CD8-positive, alpha-beta memory T cell (primary cell): ENCODE measurements at regions not wholly inside any gene's neighbourhood (a gene's known extent, or its start where the extent isn't known, plus 50 kb on each side); places are given as distances from the start of the nearest gene placed in this dataset.

ENCODE experiments used
- CTCF ChIA-PET: fragments of 350-600 bp; sonication (Branson Sonifier 250); formaldehyde crosslinking; loops from one replicate; lab custom pipeline; 2021; ENCODE audit warnings: antibody characterized with exemption; lab: Charles Lee
- POLR2A ChIA-PET: fragments of 350-600 bp; sonication (Branson Sonifier 250); formaldehyde crosslinking; loops from one replicate; lab custom pipeline; 2021; ENCODE audit warnings: antibody characterized with exemption; lab: Charles Lee
- DNase-seq, 5 donors: peaks; one replicate each; pipeline versions ENCODE4 v3.0.0 to v3.0.0-alpha.2; 2020 to 2022; ENCODE audit warnings: mixed read lengths in 1 of 5
- H3K27ac ChIP-seq: one replicate; pipeline ENCODE4 v1.7.0; 2013; ENCODE audit warnings: low read depth, mild to moderate bottlenecking, low read length, moderate library complexity
- H3K27me3 ChIP-seq: 2 replicates; pipeline ENCODE4 v1.7.0; 2013; ENCODE audit warnings: low read length, mild to moderate bottlenecking; ENCODE audit not compliant: insufficient read depth, poor library complexity, severe bottlenecking
- H3K36me3 ChIP-seq: 2 replicates; pipeline ENCODE4 v1.7.0; 2013; ENCODE audit warnings: mild to moderate bottlenecking, low read length, moderate library complexity; ENCODE audit not compliant: insufficient read depth
- H3K4me1 ChIP-seq: 2 replicates; pipeline ENCODE4 v1.7.0; 2013; ENCODE audit warnings: mild to moderate bottlenecking, low read length, moderate library complexity; ENCODE audit not compliant: insufficient read depth
- H3K4me3 ChIP-seq: 2 replicates; pipeline ENCODE4 v1.7.0; 2013; ENCODE audit warnings: mild to moderate bottlenecking, low read length
- H3K9me3 ChIP-seq: 2 replicates; pipeline ENCODE4 v1.7.0; 2013; ENCODE audit warnings: mild to moderate bottlenecking, low read length
- H3K27ac Mint-ChIP-seq, 8 donors: one replicate each; pipeline ENCODE4 v1.8.0; 2020 to 2021; ENCODE audit warnings: mixed read lengths in 8 of 8, mild to moderate bottlenecking in 6 of 8, inconsistent platforms in 3 of 8, moderate library complexity in 3 of 8
- H3K27me3 Mint-ChIP-seq, 2 donors: one replicate each; pipeline ENCODE4 v1.8.0; 2020 to 2021; ENCODE audit warnings: mixed read lengths in 2 of 2, mild to moderate bottlenecking in 1 of 2, moderate library complexity in 1 of 2
- H3K36me3 Mint-ChIP-seq, 3 donors: one replicate each; pipeline ENCODE4 v1.8.0; 2020 to 2021; ENCODE audit warnings: mixed read lengths in 3 of 3, inconsistent platforms in 1 of 3, mild to moderate bottlenecking in 1 of 3
- H3K4me1 Mint-ChIP-seq, 3 donors: one replicate each; pipeline ENCODE4 v1.8.0; 2020 to 2021; ENCODE audit warnings: mixed read lengths in 3 of 3, inconsistent platforms in 1 of 3, mild to moderate bottlenecking in 1 of 3
- H3K4me3 Mint-ChIP-seq, 7 donors: one replicate each; pipeline ENCODE4 v1.8.0; 2020 to 2021; ENCODE audit warnings: mixed read lengths in 7 of 7, mild to moderate bottlenecking in 6 of 7, moderate library complexity in 4 of 7, inconsistent platforms in 2 of 7
- H3K9me3 Mint-ChIP-seq, 5 donors: one replicate each; pipeline ENCODE4 v1.8.0; 2020 to 2022; ENCODE audit warnings: mixed read lengths in 5 of 5, mild to moderate bottlenecking in 3 of 5, moderate library complexity in 2 of 5, inconsistent platforms in 1 of 5

DNA sequence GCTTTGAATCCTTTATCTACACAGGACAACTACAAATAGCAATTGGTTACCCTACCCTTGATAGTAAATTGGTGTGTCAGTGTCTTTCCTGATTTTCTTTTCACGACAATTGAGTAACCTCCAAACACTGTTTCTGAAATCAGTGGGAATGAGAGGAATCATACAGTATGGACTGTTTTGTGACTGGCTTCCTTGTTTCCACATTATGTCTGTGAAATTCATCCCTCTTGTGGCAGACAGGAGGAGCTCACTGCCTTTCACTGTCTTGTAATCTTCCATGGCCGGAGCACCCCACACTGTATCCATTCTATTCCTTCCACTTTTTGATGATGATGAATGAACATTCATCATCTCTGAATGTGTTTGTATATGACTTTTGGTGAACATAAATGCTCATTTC, 164.0 kb upstream of the PZP start:
- Mint-ChIP-seq H3K36me3 (no peaks in the 10 kb centered on the region), H3K4me1 (peaks cover 0 to 3% (median 0%) of the 10 kb centered on the region in 3 donors), H3K27me3 (peaks cover 0 to 2% of the 10 kb centered on the region in 2 donors), H3K27ac (no peak overlapping the region), H3K9me3 (peaks cover 0 to 3% (median 0%) of the 10 kb centered on the region in 5 donors), H3K4me3 (no peak overlapping the region)
- Histone ChIP-seq H3K27ac (no peak overlapping the region), H3K27me3 (no peaks in the 10 kb centered on the region), H3K36me3 (no peaks in the 10 kb centered on the region), H3K4me1 (no peaks in the 10 kb centered on the region), H3K4me3 (no peak overlapping the region), H3K9me3 (no peaks in the 10 kb centered on the region)
- ChIA-PET CTCF (interaction anchor here (0.8 to 1.4 kb wide), 3 partner anchors 10 to 41 kb away, joined by 3 to 5 read pairs (median 4); no protein-coding TSS in a partner anchor), POLR2A (interaction anchor here (0.7 kb wide), 1 partner anchor 10 kb away, joined by 4 read pairs; no protein-coding TSS in a partner anchor)
- DNase-seq, result no peak

DNA sequence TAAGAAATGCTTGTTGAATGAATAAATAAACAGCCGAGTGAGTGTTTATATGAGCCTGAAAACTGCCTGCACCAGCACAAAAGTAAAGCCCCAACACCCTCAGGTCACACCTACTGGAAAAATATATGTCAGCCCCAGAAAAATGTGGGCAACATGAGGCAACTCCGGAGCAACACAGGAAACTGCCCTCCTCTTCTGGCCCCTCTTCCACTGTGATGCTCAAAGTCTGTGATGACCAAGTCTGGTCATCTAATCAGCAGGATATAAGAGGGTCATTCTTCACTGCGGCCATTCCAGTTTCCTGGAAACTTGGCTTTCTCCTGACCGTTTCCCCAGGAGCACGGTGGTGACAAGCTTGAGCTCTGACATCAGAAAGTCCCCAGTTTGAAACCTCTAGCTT, 159.6 kb upstream of the PZP start:
- H3K27ac ChIP-seq, result no peak overlapping the region
- no peaks in the 10 kb centered on the region for H3K36me3 ChIP-seq
- POLR2A ChIA-PET, result no interaction called here
- peaks cover 10% of the 10 kb centered on the region for H3K4me1 ChIP-seq
- DNase-seq, result no peak
- Mint-ChIP-seq H3K4me1 (peaks cover 26 to 39% (median 36%) of the 10 kb centered on the region in 3 donors), H3K36me3 (no peaks in the 10 kb centered on the region), H3K27me3 (no peaks in the 10 kb centered on the region), H3K4me3 (no peak overlapping the region), H3K27ac (no peak overlapping the region), H3K9me3 (peaks cover 0 to 3% (median 0%) of the 10 kb centered on the region in 5 donors)
- CTCF ChIA-PET, result interaction anchor here (1.2 kb wide), 1 partner anchor 37 kb away, joined by 5 read pairs; no protein-coding TSS in a partner anchor
- no peaks in the 10 kb centered on the region for H3K27me3 ChIP-seq
- H3K9me3 ChIP-seq, result no peaks in the 10 kb centered on the region
- no peak overlapping the region for H3K4me3 ChIP-seq

GRCh38 chr12:9367201-9367600, 159.0 kb upstream of the PZP start:
- Mint-ChIP-seq H3K4me1 (peaks cover 27 to 41% (median 37%) of the 10 kb centered on the region in 3 donors), H3K4me3 (no peak overlapping the region), H3K9me3 (peaks cover 0 to 1% (median 0%) of the 10 kb centered on the region in 5 donors), H3K27ac (no peak overlapping the region), H3K27me3 (no peaks in the 10 kb centered on the region), H3K36me3 (no peaks in the 10 kb centered on the region)
- peaks cover 10% of the 10 kb centered on the region for H3K4me1 ChIP-seq
- DNase-seq, result no peak
- no peak overlapping the region for H3K4me3 ChIP-seq
- no peaks in the 10 kb centered on the region for H3K36me3 ChIP-seq
- H3K27me3 ChIP-seq, result no peaks in the 10 kb centered on the region
- H3K9me3 ChIP-seq, result no peaks in the 10 kb centered on the region
- CTCF ChIA-PET, result interaction anchor here (0.6 to 1.2 kb wide), 2 partner anchors 36 to 778 kb away, joined by 3 to 5 read pairs; no protein-coding TSS in a partner anchor
- H3K27ac ChIP-seq, result no peak overlapping the region
- POLR2A ChIA-PET, result no interaction called here

DNA sequence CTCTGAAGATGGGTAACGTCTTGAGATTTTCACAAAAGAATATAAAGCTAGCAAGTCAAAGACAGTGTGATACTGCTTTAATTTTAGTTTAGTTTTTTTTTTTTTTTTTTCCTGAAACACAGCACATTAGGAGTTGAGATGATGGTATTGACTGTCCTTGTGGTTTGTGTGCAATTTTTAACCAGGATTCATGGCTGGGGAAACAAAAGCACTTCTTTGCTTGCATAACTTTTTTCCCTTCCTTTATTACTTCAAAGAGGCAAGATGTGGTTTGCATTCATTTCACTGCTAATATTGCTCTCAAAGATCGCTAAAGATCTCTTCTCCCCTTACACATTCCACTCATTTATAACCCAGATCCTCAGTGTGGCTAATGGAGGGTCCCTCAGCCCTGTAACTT, 157.1 kb upstream of the PZP start:
- Mint-ChIP-seq H3K4me3 (peak overlapping the region in 4 of 7 donors; percentile 62 to 82 (median 67)), H3K27ac (peak overlapping the region in 5 of 8 donors; percentile 15 to 87 (median 64)), H3K4me1 (peaks cover 33 to 49% (median 42%) of the 10 kb centered on the region in 3 donors), H3K36me3 (no peaks in the 10 kb centered on the region), H3K9me3 (no peaks in the 10 kb centered on the region), H3K27me3 (no peaks in the 10 kb centered on the region)
- Histone ChIP-seq H3K4me1 (peaks cover 10% of the 10 kb centered on the region), H3K27me3 (no peaks in the 10 kb centered on the region), H3K36me3 (no peaks in the 10 kb centered on the region), H3K9me3 (no peaks in the 10 kb centered on the region), H3K4me3 (no peak overlapping the region), H3K27ac (no peak overlapping the region)
- ChIA-PET POLR2A (interaction anchor here (1.1 kb wide), 1 partner anchor 19 kb away, joined by 3 read pairs; no protein-coding TSS in a partner anchor), CTCF (no interaction called here)
- DNase-seq, result no peak

DNA sequence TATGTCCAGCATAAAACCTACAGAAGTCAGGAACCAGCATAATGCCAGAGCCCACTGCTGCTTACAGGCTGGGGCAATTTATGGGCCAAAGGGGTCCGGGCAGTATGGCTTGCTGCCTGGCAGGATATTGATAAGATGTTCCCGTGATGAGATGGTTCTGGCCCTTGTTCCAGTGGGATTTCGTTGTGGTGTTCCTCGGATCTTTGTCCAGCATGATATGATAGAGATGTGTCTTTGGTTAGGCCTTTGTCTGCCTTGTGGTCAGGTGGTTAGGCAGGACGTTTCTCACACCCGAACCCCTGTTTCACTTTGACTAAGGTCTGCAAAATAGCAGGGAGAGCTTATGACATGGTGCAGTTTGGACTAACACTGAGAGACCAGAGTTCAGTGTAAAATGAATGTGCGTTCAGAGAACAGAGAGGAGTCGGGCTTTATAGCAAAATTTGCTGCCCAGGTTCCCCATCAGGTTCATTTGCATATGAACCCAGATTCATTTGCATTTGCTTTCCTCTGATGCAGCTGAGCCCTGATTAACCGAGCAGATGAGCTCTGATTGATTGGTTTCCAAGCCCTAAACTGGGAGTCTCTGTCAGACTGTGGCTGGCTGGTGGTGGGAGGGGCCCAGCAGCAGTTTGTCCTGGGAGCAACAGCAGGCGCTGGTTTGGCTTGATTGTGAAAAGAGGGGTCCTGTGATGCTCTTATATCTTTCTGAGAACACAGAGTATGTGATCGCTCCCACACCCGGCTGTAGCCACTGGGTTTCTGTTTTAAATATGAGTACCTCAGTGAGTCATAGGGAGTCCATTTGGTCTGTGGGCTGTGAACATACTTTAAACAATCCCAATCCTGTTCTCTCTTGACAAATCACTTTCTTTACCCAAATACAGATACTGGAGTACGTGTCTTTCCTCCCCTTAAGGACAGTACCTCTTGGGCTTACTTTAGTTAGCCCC, 156.3 kb upstream of the PZP start:
- Mint-ChIP-seq H3K4me1 (peaks cover 33 to 49% (median 42%) of the 10 kb centered on the region in 3 donors), H3K27me3 (no peaks in the 10 kb centered on the region), H3K27ac (peak overlapping the region in 7 of 8 donors; percentile 3 to 87 (median 64)), H3K9me3 (no peaks in the 10 kb centered on the region), H3K36me3 (no peaks in the 10 kb centered on the region), H3K4me3 (peak overlapping the region; percentile 47 to 82 (median 72))
- ChIA-PET CTCF (no interaction called here), POLR2A (interaction anchor here (1.1 kb wide), 1 partner anchor 18 kb away, joined by 3 read pairs; no protein-coding TSS in a partner anchor)
- no peaks in the 10 kb centered on the region for H3K27me3 ChIP-seq
- no peak overlapping the region for H3K27ac ChIP-seq
- H3K36me3 ChIP-seq, result no peaks in the 10 kb centered on the region
- H3K9me3 ChIP-seq, result no peaks in the 10 kb centered on the region
- no peak overlapping the region for H3K4me3 ChIP-seq
- peaks cover 10% of the 10 kb centered on the region for H3K4me1 ChIP-seq
- peak in 2 of 5 donors; percentile 14 to 19 for DNase-seq

GRCh38 chr12:9363145-9363544, 154.9 kb upstream of the PZP start:
- H3K4me1 Mint-ChIP-seq, result peaks cover 33 to 49% (median 42%) of the 10 kb centered on the region in 3 donors
- Histone ChIP-seq H3K4me1 (peaks cover 10% of the 10 kb centered on the region), H3K27ac (no peak overlapping the region), H3K9me3 (no peaks in the 10 kb centered on the region), H3K27me3 (no peaks in the 10 kb centered on the region), H3K36me3 (no peaks in the 10 kb centered on the region), H3K4me3 (no peak overlapping the region)
- ChIA-PET CTCF (interaction anchor here (1.9 kb wide), 1 partner anchor 32 kb away, joined by 5 read pairs; no protein-coding TSS in a partner anchor), POLR2A (no interaction called here)
- peaks cover 0 to 2% (median 2%) of the 10 kb centered on the region in 3 donors for H3K36me3 Mint-ChIP-seq
- no peaks in the 10 kb centered on the region for H3K27me3 Mint-ChIP-seq
- peak overlapping the region in 2 of 8 donors; percentile 14 to 65 for H3K27ac Mint-ChIP-seq
- no peaks in the 10 kb centered on the region for H3K9me3 Mint-ChIP-seq
- DNase-seq, result no peak
- H3K4me3 Mint-ChIP-seq, result peak overlapping the region in 1 of 7 donors; percentile 16

GRCh38 chr12:9361879-9362326, 153.7 kb upstream of the PZP start:
- no peak overlapping the region for H3K4me3 ChIP-seq
- no peak for DNase-seq
- CTCF ChIA-PET, result interaction anchor here (1.7 to 1.9 kb wide), 3 partner anchors 11 to 31 kb away, joined by 3 to 5 read pairs (median 5); no protein-coding TSS in a partner anchor
- H3K9me3 ChIP-seq, result no peaks in the 10 kb centered on the region
- Mint-ChIP-seq H3K36me3 (peaks cover 0 to 6% (median 2%) of the 10 kb centered on the region in 3 donors), H3K27me3 (no peaks in the 10 kb centered on the region), H3K9me3 (peaks cover 0 to 2% (median 0%) of the 10 kb centered on the region in 5 donors), H3K4me1 (peaks cover 33 to 46% (median 42%) of the 10 kb centered on the region in 3 donors), H3K4me3 (peak overlapping the region in 2 of 7 donors; percentile 30 to 44), H3K27ac (peak overlapping the region in 3 of 8 donors; percentile 30 to 52 (median 49))
- H3K27ac ChIP-seq, result no peak overlapping the region
- peaks cover 10% of the 10 kb centered on the region for H3K4me1 ChIP-seq
- H3K36me3 ChIP-seq, result no peaks in the 10 kb centered on the region
- no peaks in the 10 kb centered on the region for H3K27me3 ChIP-seq
- POLR2A ChIA-PET, result interaction anchor here (0.7 kb wide), 2 partner anchors 11 to 143 kb away, joined by 4 read pairs; no protein-coding TSS in a partner anchor
